ENCODE measurements at regions not wholly inside any gene's neighbourhood (a gene's known extent, or its start where the extent isn't known, plus 50 kb on each side); places are given as distances from the start of the nearest gene placed in this dataset.

- TF ChIP-seq CTCF (IDR thresholded peaks at IDR 0.05) = 0 out of 2 replicates have a peak, but pooled peaks have one; percentile 9
- no peak for TF ChIP-seq ZFX (IDR thresholded peaks at IDR 0.05; ENCODE audit: borderline replicate concordance)
- no peak overlapping the region for H3K27ac ChIP-seq
Observed at GRCh38 chr13:66200555-66200954, 1029.6 kb downstream of the PCDH9 start.

- no peak overlapping the region for H3K27ac ChIP-seq
- TF ChIP-seq ZFX (IDR thresholded peaks at IDR 0.05; ENCODE audit: borderline replicate concordance) (no peak), CTCF (IDR thresholded peaks at IDR 0.05) (no peak)
Observed at GRCh38 chr13:66195238-66195637, 1034.9 kb downstream of the PCDH9 start.

- H3K27ac ChIP-seq = no peak overlapping the region
- no peak for TF ChIP-seq ZFX (IDR thresholded peaks at IDR 0.05; ENCODE audit: borderline replicate concordance)
- no peak for TF ChIP-seq CTCF (IDR thresholded peaks at IDR 0.05)
Observed at GRCh38 chr13:66189986-66190385, 1040.2 kb downstream of the PCDH9 start.

GRCh38 chr13:66180836-66181235 is 1049.3 kb downstream of the PCDH9 start:
- no peak for TF ChIP-seq CTCF (IDR thresholded peaks at IDR 0.05)
- TF ChIP-seq ZFX (IDR thresholded peaks at IDR 0.05; ENCODE audit: borderline replicate concordance) = no peak
- no peak overlapping the region for H3K27ac ChIP-seq

GRCh38 chr13:66171920-66172319 is 1058.2 kb downstream of the PCDH9 start:
- TF ChIP-seq CTCF (IDR thresholded peaks at IDR 0.05) (no peak), ZFX (IDR thresholded peaks at IDR 0.05; ENCODE audit: borderline replicate concordance) (no peak)

GRCh38 chr13:66162470-66162869 is 1067.7 kb downstream of the PCDH9 start:
- TF ChIP-seq CTCF (IDR thresholded peaks at IDR 0.05) = no peak
- TF ChIP-seq ZFX (IDR thresholded peaks at IDR 0.05; ENCODE audit: borderline replicate concordance) = no peak

More at GRCh38 chr13:66171920-66172319, 1058.2 kb downstream of the PCDH9 start:
- H3K27ac ChIP-seq = no peak overlapping the region

GRCh38 chr13:66159511-66159910 is 1070.6 kb downstream of the PCDH9 start:
- H3K27ac ChIP-seq = no peak overlapping the region
- TF ChIP-seq ZFX (IDR thresholded peaks at IDR 0.05; ENCODE audit: borderline replicate concordance) (no peak), CTCF (IDR thresholded peaks at IDR 0.05) (no peak)

More at GRCh38 chr13:66162470-66162869, 1067.7 kb downstream of the PCDH9 start:
- H3K27ac ChIP-seq = no peak overlapping the region

Data from 22Rv1 (cell line).